ENCODE measurements at regions not wholly inside any gene's neighbourhood (a gene's known extent, or its start where the extent isn't known, plus 50 kb on each side); places are given as distances from the start of the nearest gene placed in this dataset.

- TF ChIP-seq PATZ1 (tag by site-specific recombination; IDR thresholded peaks at IDR 0.05), result no peak
- no peak for TF ChIP-seq CTCF (tag by site-specific recombination; IDR thresholded peaks at IDR 0.05)
- no peak for TF ChIP-seq SCRT1 (tag by site-specific recombination; IDR thresholded peaks at IDR 0.05; ENCODE audit: borderline replicate concordance)
- no peak for TF ChIP-seq ZNF354C (tag by site-specific recombination; IDR thresholded peaks at IDR 0.05; ENCODE audit: borderline replicate concordance, low read depth)
- TF ChIP-seq ZNF366 (tag by site-specific recombination; conservative IDR thresholded peaks at IDR 0.05), result no peak
Observed at GRCh38 chr2:143843686-143844085, 676.2 kb downstream of the ZEB2 start (continued).

- Histone ChIP-seq H3K27ac (ENCODE audit: extremely low read depth, low read depth, low read length) (no peak overlapping the region), H3K4me3 (ENCODE audit: low read depth, low read length) (no peak overlapping the region), H3K36me3 (ENCODE audit: control insufficient read depth in 2 of 2, insufficient read depth in 1 of 2, low read length in 2 of 2) (no peaks in the 10 kb centered on the region), H3K4me1 (ENCODE audit: control insufficient read depth, insufficient read depth, low read length) (no peaks in the 10 kb centered on the region), H3K9me3 (ENCODE audit: control insufficient read depth, insufficient read depth, low read depth, low read length) (no peaks in the 10 kb centered on the region)
- ChIA-PET CTCF (no interaction called here), POLR2A (no interaction called here)
- TF ChIP-seq BCL11A (tag by site-specific recombination; IDR thresholded peaks at IDR 0.05; ENCODE audit: low read depth) (no peak), ZNF76 (tag by site-specific recombination; IDR thresholded peaks at IDR 0.05; ENCODE audit: borderline replicate concordance, low read depth) (no peak)
Observed at GRCh38 chr2:143842836-143843235, 677.1 kb downstream of the ZEB2 start.

GRCh38 chr2:143841935-143842334 lies 678.0 kb downstream of the ZEB2 start:
- Histone ChIP-seq H3K36me3 (ENCODE audit: control insufficient read depth in 2 of 2, insufficient read depth in 1 of 2, low read length in 2 of 2) (no peaks in the 10 kb centered on the region), H3K4me1 (ENCODE audit: control insufficient read depth, insufficient read depth, low read length) (no peaks in the 10 kb centered on the region), H3K4me3 (ENCODE audit: low read depth, low read length) (no peak overlapping the region), H3K27ac (ENCODE audit: extremely low read depth, low read depth, low read length) (no peak overlapping the region), H3K9me3 (ENCODE audit: control insufficient read depth, insufficient read depth, low read depth, low read length) (no peaks in the 10 kb centered on the region)
- CTCF ChIA-PET, result interaction anchor here (0.6 kb wide), 1 partner anchor 284 kb away, joined by 3 read pairs; no protein-coding TSS in a partner anchor
- POLR2A ChIA-PET, result no interaction called here
- TF ChIP-seq ZNF2 (tag by site-specific recombination; IDR thresholded peaks at IDR 0.05), result no peak
- TF ChIP-seq KLF1 (tag by site-specific recombination; IDR thresholded peaks at IDR 0.05), result no peak
- TF ChIP-seq GLI2 (tag by site-specific recombination; IDR thresholded peaks at IDR 0.05; ENCODE audit: borderline replicate concordance, low read depth), result no peak
- TF ChIP-seq YY2 (tag by site-specific recombination; IDR thresholded peaks at IDR 0.05), result no peak
- no peak for TF ChIP-seq ZNF184 (tag by site-specific recombination; IDR thresholded peaks at IDR 0.05)
- TF ChIP-seq SP3 (tag by site-specific recombination; IDR thresholded peaks at IDR 0.05), result no peak
- TF ChIP-seq SP2 (tag by site-specific recombination; IDR thresholded peaks at IDR 0.05), result no peak
- no peak for TF ChIP-seq ZNF140 (tag by site-specific recombination; IDR thresholded peaks at IDR 0.05)
- TF ChIP-seq ZNF202 (tag by site-specific recombination; IDR thresholded peaks at IDR 0.05; ENCODE audit: borderline replicate concordance), result no peak
- no peak for TF ChIP-seq ZNF76 (tag by site-specific recombination; IDR thresholded peaks at IDR 0.05; ENCODE audit: borderline replicate concordance, low read depth)
- no peak for TF ChIP-seq ZNF658 (tag by site-specific recombination; IDR thresholded peaks at IDR 0.05)
- TF ChIP-seq ZBTB26 (tag by site-specific recombination; optimal IDR thresholded peaks at IDR 0.05), result no peak
- TF ChIP-seq ZSCAN4 (tag by site-specific recombination; IDR thresholded peaks at IDR 0.05), result no peak
- TF ChIP-seq ZNF513 (tag by site-specific recombination; IDR thresholded peaks at IDR 0.05), result no peak
- TF ChIP-seq ZNF449 (tag by site-specific recombination; IDR thresholded peaks at IDR 0.05), result no peak
